ENCODE measurements at regions not wholly inside any gene's neighbourhood (a gene's known extent, or its start where the extent isn't known, plus 50 kb on each side); places are given as distances from the start of the nearest gene placed in this dataset.

DNA sequence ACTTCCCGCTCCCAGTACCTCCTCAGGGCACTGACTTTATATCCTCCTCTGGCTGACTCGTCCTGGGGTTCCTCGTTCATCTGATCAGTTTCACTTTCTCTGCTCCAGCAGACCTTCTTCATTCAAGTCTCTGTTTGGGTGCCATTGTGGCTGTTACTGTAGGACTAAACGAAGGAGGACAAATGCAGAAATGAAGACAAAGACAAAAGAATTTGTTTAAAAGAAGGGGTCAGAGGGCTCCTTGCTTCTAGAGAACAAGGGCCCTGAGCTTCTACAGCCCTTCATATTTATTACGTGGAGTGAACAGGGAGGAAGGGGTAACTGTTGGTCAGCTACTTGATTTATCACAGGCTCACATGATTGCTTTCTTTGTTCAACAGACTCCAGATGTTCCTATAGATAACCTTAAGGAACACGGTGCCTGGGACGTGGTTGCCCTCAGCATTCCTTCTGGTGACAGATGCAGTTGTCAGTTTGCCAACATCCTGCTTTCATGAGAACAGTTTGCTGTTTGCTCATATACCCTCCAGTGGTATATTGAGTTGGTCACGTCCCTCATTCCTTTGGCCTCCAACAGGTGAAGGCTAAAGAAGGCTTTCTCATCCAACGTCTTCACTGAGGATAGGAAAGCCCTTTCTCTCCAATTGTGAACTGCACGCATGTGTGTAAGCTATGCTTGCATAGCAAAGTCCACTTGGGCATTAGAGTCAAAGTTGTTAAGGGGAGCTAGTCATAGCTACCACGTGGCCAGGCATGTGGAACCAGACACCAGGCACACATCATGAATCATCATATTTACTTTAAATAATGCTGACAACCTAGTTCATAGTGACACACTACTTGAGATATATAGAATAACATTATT is 69.1 kb upstream of the BTN3A2 start:
- DNase-seq = peak; percentile 86

DNA sequence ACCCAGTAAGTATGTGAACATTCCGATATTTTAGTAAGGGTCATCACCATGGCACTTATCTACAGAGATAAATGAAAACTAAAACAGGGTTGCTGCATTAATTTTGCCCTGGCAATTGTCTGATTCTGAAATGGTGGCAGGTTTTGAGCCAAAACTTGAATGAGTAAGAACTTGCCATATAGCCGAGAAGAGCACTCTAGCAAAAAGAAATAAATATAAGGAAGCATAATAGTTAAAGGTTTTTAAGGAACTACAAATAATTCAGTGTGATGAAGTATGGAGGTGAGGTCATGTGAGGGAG is 68.5 kb upstream of the BTN3A2 start:
- no peak for DNase-seq

- peak; percentile 44 for DNase-seq
Observed at GRCh38 chr6:26296857-26297648, 67.9 kb upstream of the BTN3A2 start.

GRCh38 chr6:26299286-26300042 is 65.5 kb upstream of the BTN3A2 start:
- peak; percentile 35 for DNase-seq

DNA sequence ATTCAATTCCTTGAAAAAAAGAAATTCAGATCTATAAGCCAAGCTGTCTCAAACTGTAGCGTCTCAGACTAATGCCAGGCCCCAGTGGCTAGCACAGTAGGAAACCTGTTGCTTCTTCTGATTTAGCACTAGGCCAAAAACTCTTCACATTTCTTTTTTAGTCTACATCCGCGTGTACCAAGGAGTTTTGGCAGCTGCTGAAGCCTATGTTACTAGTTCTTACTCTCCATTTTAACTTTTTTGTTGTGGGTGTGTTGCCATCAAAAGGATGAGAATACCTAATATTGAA is 65.0 kb upstream of the BTN3A2 start:
- no peak for DNase-seq

DNA sequence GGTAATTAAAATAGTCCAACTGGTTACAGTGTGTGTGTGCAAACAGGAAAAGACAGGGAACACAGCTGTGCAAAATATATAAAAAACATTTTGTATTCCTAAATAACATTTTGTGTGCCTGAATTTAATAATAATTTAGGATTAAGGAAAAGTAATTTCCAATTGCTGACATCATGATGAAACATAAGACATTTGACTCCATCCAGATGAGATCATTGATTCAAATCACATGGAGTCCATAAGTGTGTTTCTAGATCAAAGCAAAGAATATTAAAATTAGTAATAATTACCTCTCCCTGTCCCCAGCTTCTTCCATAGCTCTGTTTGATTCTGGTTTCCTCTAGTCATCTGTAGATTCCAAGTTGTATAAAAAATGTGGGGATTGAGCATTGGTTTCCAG is 64.6 kb upstream of the BTN3A2 start:
- no peak for DNase-seq

DNA sequence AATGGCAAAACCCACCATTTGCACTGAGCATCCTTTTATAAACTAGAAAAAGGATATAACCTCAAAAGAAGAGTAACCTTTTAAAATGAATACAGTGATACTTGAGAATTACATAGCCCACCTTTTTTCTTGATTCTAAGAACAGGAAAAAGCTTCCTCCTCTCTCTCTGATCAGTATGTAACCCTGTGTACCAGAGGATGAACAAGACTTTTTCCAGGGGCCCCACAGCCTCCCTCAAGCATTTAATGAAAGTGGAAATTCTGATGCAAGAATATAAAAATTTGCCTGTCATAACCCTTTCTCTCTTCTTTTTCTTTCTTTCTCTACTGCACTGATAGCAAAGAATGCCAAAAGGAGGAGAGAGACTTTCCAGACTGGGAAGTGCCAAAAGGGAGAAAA is 64.2 kb upstream of the BTN3A2 start:
- DNase-seq = no peak

GRCh38 chr6:26301638-26302037 is 63.4 kb upstream of the BTN3A2 start:
- no peak for DNase-seq

GRCh38 chr6:26302941-26303559 is 61.9 kb upstream of the BTN3A2 start:
- DNase-seq = no peak

GRCh38 chr6:26304213-26304796 is 60.7 kb upstream of the BTN3A2 start:
- DNase-seq = no peak

DNA sequence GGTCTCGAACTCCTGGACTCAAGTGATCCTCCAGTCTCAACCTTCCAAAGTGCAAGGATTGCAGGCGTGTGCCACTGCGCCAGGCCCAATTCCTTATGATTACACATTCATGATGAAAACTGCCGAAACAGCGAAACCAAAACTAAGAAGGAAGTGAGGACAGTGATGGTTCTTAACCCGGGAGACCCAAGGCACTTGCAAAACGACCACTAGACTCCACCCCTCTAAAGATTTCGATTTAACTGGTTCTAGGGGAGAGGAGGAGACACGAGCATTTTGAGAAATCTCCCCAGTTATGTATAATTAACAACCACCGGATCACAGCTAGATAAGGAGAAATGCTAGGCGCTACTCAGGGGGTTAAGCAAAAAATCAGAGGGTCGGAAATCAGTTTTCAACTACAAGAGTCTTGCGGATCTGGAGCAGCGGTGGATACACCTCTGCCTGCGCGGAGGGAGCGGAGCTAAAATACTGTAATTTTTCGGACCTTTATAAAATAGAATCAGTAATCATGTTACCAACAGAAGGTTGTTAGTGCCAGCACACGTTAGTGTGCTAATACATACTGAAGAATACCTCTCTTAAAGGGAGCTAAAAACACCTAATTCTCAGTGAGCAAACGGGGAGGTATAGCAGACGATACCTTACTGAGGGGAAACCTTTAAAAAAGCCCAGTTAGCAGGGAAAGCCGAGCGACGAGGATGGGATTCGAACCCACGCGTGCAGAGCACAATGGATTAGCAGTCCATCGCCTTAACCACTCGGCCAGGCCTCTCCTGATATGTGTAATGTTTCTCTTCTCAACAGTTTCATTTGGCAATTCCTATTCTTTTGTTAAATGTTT is 60.0 kb upstream of the BTN3A2 start:
- peak; percentile 79 for DNase-seq

GRCh38 chr6:26305641-26305969 is 59.4 kb upstream of the BTN3A2 start:
- no peak for DNase-seq

DNA sequence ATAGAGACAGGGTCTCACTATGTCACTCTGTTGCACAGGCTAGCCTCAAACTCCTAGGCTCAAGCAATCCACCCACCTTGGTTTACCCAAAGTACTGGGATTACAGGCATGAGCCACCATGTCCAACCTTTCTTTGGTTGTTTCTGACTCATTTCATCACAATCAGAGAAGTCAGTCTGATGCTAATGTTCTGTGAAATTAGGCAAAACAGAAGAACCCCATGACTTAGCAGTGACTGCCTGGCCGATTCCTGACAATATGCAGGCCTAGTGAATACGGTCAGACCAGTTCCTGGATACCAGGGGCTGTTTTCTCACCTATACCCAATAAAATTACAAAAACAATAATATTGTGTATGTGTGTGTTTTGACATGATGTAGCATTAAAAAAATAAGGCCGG is 58.8 kb upstream of the BTN3A2 start:
- no peak for DNase-seq

DNA sequence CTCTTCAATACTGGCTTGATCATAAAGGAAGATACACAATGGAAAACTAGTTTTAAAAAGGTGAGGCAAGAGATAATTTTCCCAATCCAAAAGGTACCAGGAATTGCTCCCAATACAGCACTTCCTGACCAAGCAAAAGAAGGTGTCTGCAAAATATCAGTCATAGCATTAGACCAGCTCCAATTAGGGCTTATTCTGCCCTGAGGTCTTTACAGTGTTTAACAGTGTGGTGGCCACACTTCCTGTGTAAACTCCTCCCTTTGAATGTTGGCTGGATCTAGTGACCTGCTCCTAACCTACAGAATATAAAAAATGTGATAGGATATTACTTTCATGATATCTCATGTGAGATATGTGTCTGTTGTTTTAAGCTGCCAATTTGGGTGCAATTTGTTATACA is 57.1 kb upstream of the BTN3A2 start:
- peak; percentile 50 for DNase-seq

GRCh38 chr6:26309731-26310142 is 55.3 kb upstream of the BTN3A2 start:
- peak; percentile 92 for DNase-seq

DNA sequence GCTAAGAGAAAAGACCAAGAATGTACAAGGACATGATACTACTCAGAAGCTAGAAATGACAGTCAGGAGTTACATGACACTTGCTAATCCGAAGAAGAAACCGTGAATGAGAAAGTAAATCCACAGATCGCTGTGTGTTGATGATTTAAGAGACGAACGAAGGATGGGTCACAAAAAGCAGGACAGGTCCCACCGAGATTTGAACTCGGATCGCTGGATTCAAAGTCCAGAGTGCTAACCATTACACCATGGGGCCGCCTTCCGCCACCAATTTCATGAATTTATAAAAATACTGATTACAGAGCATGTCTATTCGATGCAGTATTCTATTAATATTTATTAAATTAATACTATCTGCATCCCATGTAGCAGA is 54.0 kb upstream of the BTN3A2 start:
- peak; percentile 79 for DNase-seq

DNA sequence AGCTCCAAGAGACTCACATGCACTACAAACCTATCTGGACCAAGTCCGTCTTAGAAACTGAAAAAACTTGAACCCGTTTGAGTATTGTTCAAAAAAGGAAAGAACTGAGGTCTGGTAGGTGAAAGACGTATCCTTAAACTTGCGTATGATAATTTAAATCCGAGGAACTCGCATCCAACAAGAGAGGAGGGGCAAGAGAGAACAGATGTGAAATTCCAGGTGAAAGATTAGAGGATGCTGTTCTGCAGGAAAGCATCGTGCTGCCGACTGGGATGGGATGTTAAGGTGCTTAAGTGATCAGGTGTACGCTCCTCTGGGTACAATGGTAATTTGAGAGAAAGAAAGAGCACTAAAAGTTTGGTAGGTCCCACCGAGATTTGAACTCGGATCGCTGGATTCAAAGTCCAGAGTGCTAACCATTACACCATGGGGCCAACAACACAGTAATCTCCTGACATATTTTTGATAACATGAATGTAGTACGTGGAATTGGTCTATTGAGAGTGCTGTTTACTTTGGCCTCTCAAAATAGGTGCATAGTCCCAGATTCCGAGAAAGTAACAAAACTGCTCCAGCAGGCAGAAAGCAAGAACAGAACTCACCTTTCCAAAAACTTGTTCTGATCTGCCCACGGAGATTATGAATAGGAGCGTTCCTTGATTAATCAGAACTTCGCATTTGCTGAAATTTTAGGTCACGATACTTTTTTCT is 53.5 kb upstream of the BTN3A2 start:
- DNase-seq = peak; percentile 84

DNA sequence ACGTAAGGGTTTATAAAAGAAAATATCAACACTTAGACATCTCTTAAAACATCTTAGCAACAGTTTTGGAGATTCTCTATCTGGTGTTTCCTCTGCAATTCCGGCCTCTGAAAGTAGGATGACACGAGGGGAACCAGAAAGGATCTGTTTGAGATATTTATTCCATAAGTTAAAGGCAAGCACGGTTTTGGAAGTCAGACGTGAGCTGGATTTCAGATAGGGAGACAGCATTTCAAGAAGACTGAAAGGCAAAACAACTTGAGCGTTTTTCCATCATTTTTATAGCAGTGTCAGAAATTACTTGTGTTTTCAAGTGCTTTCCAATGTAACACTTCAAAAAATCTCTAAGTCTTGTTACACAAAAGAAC is 52.9 kb upstream of the BTN3A2 start:
- DNase-seq = peak; percentile 48

DNA sequence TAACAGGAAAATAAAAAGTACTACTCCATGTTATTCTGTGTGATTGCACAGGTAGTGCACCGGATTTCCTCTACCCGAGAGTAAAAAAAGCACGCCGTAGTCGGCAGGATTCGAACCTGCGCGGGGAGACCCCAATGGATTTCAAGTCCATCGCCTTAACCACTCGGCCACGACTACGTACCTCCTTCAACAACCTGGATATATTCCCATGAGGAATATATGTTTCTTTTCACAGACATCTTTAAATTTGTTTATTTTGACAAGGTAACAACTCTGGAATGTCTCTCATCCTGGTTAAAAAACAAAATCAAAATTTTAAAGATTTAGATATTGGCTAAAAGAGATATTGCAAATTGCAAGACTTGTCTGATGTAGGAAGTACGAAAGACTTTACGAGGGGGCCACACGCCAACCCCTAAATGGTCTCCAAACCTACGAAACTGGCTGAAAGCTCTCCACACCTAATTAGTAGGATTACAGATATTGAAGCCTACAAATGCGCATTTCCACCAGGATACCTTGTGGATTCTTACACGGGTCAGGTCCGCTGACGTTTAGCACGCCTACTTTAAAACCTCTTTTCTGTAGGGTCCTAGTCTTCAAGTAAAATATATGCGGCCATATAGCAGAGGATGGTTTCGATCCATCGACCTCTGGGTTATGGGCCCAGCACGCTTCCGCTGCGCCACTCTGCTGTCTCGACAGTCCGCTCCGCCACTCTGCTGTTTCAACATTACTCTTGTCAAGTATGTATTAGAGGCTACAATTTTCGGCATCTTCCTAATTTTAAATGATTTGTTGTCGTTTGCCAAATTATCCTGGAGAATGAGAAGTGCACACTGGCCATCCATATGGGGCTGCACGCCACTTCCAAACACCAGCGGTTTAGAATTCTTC is 52.2 kb upstream of the BTN3A2 start:
- DNase-seq = peak; percentile 92

Data from EL (cell line).